ENCODE measurements at regions not wholly inside any gene's neighbourhood (a gene's known extent, or its start where the extent isn't known, plus 50 kb on each side); places are given as distances from the start of the nearest gene placed in this dataset.
"Not testable (repeated sequence)": the region's sequence is repeated elsewhere in the genome, so short reads cannot be mapped to it uniquely, and the experiment has no call there.

DNA sequence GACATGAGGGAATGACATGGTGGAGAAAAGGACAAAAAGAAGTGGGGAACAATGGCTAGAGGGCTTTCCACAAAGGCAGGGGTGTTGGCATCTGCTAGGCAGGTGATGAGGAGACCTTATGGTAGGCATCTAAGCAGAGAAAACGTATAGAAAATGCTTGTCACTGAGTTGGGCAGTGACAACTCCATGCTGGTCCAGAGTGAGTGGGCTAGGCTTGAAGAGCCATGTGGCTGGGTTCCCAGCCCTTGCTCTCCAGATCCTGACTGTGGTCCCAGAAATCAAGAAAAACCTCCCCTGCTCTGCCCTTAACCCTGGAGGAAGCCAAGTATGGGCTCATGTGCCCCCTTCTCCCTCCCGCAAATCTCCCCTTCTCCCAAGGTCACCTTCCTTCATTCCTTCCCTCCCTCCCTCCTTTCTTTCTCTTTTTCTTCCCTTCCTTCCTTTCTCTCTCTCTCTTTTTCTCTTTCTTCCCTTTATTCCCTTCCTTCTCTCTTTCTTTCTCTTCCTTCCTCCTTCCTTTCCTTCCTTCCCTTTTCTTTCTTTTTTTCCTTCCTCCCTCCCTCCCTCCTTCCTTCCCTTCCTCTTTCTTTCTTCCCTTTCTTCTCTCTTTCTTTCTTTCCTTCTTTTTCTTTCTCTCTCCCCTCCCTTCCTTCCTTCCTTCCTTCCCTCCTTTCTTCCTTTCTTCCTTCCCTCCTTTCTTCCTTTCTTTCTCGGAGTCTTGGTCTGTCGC lies 102.8 kb downstream of the NAV1 start:
- no peaks in the 10 kb centered on the region for H3K27me3 ChIP-seq
- H3K9me3 ChIP-seq (ENCODE audit: low read depth) = no peaks in the 10 kb centered on the region
- no peaks in the 10 kb centered on the region for H3K36me3 ChIP-seq
- TF ChIP-seq, protein P1, sequence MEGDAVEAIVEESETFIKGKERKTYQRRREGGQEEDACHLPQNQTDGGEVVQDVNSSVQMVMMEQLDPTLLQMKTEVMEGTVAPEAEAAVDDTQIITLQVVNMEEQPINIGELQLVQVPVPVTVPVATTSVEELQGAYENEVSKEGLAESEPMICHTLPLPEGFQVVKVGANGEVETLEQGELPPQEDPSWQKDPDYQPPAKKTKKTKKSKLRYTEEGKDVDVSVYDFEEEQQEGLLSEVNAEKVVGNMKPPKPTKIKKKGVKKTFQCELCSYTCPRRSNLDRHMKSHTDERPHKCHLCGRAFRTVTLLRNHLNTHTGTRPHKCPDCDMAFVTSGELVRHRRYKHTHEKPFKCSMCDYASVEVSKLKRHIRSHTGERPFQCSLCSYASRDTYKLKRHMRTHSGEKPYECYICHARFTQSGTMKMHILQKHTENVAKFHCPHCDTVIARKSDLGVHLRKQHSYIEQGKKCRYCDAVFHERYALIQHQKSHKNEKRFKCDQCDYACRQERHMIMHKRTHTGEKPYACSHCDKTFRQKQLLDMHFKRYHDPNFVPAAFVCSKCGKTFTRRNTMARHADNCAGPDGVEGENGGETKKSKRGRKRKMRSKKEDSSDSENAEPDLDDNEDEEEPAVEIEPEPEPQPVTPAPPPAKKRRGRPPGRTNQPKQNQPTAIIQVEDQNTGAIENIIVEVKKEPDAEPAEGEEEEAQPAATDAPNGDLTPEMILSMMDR (IDR thresholded peaks at IDR 0.05; ENCODE audit: low read depth, low read length) = no peak
- H3K4me3 ChIP-seq = no peak overlapping the region
- no peak for DNase-seq (ENCODE audit: low read depth in 1 of 2, low spot score in 1 of 2)
- no peak overlapping the region for H3K27ac ChIP-seq
- peaks cover 13% of the 10 kb centered on the region for H3K4me1 ChIP-seq (ENCODE audit: low read depth)

DNA sequence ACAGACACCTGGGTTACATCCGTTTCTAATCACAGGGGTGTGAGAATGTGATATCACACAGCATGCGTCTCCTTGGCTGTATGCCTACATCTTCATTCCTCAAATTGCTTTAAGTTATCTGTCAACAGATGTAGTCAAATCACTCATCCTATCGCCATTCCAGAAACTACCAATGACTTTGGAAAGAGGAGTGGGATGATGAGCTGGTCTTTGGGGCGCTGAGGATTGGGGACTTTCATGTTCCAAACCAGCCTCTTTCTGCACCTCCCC lies 104.8 kb downstream of the NAV1 start:
- H3K4me3 ChIP-seq = no peak overlapping the region
- no peak for DNase-seq (ENCODE audit: low read depth in 1 of 2, low spot score in 1 of 2)
- no peaks in the 10 kb centered on the region for H3K36me3 ChIP-seq
- no peaks in the 10 kb centered on the region for H3K9me3 ChIP-seq (ENCODE audit: low read depth)
- TF ChIP-seq, protein P1 (IDR thresholded peaks at IDR 0.05; ENCODE audit: low read depth, low read length) = no peak
- peaks cover 12% of the 10 kb centered on the region for H3K4me1 ChIP-seq (ENCODE audit: low read depth)
- no peak overlapping the region for H3K27ac ChIP-seq
- no peaks in the 10 kb centered on the region for H3K27me3 ChIP-seq

DNA sequence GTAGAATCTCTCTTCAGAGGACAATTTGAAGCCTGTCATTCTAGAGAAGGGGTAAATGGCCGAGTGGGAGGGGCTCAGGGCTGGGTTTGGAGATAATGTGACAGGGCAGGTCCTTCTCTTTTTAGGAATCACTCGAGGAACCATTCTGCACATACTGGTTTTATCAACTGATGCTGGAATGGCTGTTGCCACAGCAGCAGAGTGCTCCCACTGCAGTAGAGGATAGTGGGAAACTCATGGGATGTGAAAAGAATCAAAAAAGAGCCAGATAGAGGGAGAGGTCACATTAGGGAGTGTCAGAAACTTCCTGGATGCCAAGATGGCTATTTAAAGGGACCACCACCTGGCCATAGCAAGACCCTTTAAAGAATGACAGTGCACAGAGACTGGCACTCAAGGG lies 105.3 kb downstream of the NAV1 start:
- Histone ChIP-seq H3K4me1 (ENCODE audit: low read depth) (peaks cover 8% of the 10 kb centered on the region), H3K9me3 (ENCODE audit: low read depth) (no peaks in the 10 kb centered on the region), H3K36me3 (no peaks in the 10 kb centered on the region), H3K4me3 (no peak overlapping the region), H3K27me3 (no peaks in the 10 kb centered on the region), H3K27ac (no peak overlapping the region)
- no peak for DNase-seq (ENCODE audit: low read depth in 1 of 2, low spot score in 1 of 2)
- TF ChIP-seq, protein P1 (IDR thresholded peaks at IDR 0.05; ENCODE audit: low read depth, low read length) = no peak

DNA sequence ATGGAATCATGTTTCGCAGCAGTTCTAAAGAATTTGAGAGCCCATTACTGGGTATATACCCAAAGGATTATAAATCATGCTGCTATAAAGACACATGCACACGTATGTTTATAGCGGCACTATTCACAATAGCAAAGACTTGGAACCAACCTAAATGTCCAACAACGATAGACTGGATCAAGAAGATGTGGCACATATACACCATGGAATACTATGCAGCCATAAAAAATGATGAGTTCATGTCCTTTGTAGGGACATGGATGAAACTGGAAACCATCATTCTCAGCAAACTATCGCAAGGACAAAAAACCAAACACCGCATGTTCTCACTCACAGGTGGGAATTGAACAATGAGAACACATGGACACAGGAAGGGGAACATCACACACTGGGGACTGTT lies 106.1 kb downstream of the NAV1 start:
- not testable (repeated sequence) for H3K4me3 ChIP-seq; H3K36me3 ChIP-seq; H3K9me3 ChIP-seq (ENCODE audit: low read depth); H3K4me1 ChIP-seq (ENCODE audit: low read depth); H3K27ac ChIP-seq; DNase-seq (ENCODE audit: low read depth in 1 of 2, low spot score in 1 of 2); H3K27me3 ChIP-seq

DNA sequence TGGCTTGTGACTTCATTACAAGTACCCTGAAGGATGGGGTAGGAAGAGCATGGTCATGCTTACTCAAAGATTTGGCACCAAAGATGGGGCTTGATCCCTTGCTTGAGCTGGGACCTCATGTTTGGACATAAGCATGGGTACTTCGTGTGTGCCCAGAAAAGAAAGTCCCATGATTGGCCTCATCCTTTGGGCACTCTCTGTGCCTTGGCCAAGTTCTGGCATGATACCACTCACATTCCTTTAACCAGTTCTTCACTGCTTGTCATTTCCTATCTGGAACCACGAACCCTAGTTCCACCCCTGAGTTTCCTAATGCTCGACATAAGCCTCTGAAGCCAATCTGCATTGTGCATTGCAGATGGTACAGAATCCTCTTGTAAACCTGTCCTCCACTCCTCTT lies 107.0 kb downstream of the NAV1 start:
- H3K4me3 ChIP-seq = no peak overlapping the region
- no peaks in the 10 kb centered on the region for H3K36me3 ChIP-seq
- DNase-seq (ENCODE audit: low read depth in 1 of 2, low spot score in 1 of 2) = no peak
- no peak overlapping the region for H3K27ac ChIP-seq
- no peaks in the 10 kb centered on the region for H3K27me3 ChIP-seq
- peaks cover 4% of the 10 kb centered on the region for H3K4me1 ChIP-seq (ENCODE audit: low read depth)
- no peaks in the 10 kb centered on the region for H3K9me3 ChIP-seq (ENCODE audit: low read depth)
- TF ChIP-seq, protein P1 (IDR thresholded peaks at IDR 0.05; ENCODE audit: low read depth, low read length) = no peak

DNA sequence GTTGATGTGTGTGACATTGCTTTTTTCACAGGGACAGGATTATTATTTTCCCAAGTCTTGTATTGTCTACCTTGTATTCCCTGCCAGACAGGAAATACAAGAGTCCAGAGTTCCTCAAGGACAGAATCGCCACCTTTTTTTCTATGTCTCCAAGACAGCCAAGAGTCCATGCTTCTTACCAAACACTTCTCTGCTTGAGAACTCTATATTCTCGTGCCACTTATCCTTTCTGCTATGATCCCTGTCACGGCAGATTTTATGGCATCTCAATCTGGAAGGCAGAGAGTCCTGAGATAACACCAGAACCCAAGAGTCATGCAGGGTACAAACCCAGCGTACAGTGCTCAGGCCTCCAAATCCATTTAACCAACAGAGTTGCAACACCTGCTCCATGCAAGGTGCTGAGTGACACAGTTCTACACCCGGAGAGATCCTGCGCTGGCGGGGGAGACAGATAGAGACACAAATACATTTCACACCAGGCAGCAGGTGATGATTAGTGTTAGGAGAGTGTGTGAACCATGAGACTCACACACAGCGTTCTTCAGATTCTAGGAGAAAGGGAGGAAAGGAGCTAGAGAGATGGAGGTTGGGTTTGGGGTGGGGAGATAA lies 107.6 kb downstream of the NAV1 start:
- H3K27me3 ChIP-seq = no peaks in the 10 kb centered on the region

More for the DNA sequence above, 107.6 kb downstream of the NAV1 start:
- Histone ChIP-seq H3K4me3 (no peak overlapping the region), H3K36me3 (no peaks in the 10 kb centered on the region), H3K9me3 (ENCODE audit: low read depth) (no peaks in the 10 kb centered on the region), H3K4me1 (ENCODE audit: low read depth) (peaks cover 9% of the 10 kb centered on the region), H3K27ac (no peak overlapping the region)
- TF ChIP-seq, protein P1 (IDR thresholded peaks at IDR 0.05; ENCODE audit: low read depth, low read length) = no peak
- DNase-seq (ENCODE audit: low read depth in 1 of 2, low spot score in 1 of 2) = no peak

Measured in cardiac muscle cell (in vitro differentiated cells and primary cell).